Activated CD4-positive, alpha-beta T cell treated with anti-CD3 and anti-CD28 coated beads, Interleukin-2, Interleukin-6, amounts not matched to agents 100 ng/mL and 50 ng/mL, durations not matched to agents 16 hours and 8 hours (primary cell): ENCODE measurements at regions not wholly inside any gene's neighbourhood (a gene's known extent, or its start where the extent isn't known, plus 50 kb on each side); places are given as distances from the start of the nearest gene placed in this dataset.
A peak's percentile ranks its signal among the peaks of the same experiment; 100 is the strongest.
"Not testable (repeated sequence)": the region's sequence is repeated elsewhere in the genome, so short reads cannot be mapped to it uniquely, and the experiment has no call there.

Experiments used
- DNase-seq: peaks from one replicate; pipeline ENCODE4 v3.0.0-alpha.2; 2020

DNA sequence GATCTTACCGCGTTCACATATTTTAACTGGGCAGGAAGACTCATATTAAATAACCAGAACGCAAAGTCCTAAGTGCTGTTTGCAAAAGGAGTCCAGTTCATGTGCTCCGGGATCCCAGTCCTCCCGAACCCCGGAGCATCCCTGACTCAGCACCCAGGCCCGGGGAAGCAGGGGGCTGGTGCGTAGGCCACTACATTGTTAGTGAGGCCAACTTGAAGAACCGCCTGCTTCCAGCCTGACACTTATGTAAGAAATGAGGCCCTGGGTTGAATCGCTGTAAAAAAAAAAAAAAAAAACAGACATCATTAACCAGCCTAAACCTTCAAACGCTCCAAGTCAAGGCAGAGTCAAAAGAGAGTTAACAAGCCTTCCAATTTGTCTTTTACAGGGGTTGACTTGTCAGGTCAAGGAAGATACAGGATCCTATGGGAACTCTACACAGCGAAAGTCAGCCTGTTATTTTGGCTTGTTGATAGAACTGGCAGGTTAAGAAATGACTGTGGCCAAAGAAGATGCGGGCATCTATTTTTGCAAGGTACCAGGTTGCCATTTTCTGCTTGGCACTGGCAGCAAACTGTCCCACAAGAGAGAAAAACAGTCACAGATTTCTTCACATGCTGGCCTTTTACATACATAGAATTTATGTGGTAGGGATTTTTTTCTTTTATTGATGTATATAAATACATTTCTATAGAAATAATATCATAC, 93.3 kb downstream of the ACTL7B start:
- DNase-seq, result no peak

- DNase-seq, result peak; percentile 42
Measured at GRCh38 chr9:108761655-108762347, 94.0 kb downstream of the ACTL7B start.

- DNase-seq, result no peak
Measured at GRCh38 chr9:108760841-108761240, 94.9 kb downstream of the ACTL7B start.

GRCh38 chr9:108759835-108760234, 96.0 kb downstream of the ACTL7B start:
- no peak for DNase-seq

DNA sequence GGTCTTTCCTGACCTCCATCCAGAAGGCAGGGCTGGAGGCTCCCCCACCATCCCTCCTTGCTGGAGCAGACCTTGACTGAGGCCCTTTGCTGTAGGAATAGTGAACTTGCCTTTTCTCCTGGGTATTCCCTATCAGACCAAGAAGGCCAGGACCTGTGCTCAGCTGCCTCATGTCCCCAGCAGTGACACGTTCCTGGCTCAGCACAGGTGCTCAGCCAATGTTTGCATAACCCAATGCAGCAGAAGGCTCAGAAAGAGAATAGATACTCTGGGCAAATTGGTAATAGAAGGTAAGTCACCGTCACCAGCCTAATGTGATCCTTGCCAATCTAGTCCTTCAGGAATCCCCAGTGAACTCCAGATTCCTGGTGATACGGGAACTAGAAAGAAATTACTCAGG, 96.4 kb downstream of the ACTL7B start:
- no peak for DNase-seq

DNA sequence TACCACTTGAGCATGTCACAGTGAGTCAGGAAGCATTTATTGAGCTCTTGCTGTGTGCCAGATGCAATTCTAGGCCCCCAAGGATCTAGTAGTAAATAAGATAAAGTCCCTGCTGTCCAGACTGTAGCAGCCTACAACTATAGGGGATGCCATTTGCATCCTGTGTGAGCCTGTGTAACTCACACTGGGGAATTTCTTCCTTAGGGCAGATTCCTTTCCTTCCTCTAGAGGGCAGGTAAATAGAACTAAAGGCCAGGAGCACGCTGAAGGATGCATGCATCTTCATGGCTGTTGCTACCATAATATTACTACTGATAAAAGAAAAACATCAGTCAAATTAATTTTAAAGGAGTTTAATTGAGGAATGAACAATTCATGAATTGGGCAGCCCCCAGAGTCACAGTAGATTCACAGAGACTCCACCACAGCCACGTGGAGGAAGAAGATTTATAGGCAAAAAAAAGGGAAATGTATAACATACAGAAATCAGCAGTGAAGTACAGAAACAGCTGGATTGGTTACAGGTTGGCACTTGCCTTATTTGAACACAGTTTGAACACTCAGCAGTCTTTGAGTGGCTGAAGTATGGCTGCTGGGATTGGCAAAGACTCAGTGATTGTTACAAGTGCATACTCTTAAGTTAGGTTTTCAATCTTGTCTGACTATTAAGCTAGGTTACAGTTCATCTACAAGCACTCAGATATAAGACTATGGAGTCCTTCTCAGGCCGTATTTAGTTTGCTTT, 98.9 kb downstream of the ACTL7B start:
- DNase-seq, result no peak

DNA sequence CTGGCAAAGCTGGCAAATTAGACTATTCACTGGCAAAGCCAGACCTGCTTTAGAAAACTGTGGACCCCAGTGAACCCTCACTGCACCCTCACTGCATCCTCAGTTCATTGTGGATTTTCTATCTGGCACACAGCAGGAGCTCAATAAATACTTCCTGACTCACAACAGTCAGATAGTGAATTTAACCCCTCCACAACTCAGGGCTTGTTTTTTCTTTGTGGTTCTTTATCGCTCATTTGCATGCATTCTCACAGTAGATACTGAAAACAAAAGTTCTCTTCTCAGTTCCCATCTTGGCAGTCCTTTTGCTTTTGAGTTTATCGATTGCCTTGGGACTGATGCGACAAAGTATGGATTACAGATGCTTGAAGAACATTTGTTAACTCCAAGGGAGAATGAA, 99.8 kb downstream of the ACTL7B start:
- no peak for DNase-seq

DNA sequence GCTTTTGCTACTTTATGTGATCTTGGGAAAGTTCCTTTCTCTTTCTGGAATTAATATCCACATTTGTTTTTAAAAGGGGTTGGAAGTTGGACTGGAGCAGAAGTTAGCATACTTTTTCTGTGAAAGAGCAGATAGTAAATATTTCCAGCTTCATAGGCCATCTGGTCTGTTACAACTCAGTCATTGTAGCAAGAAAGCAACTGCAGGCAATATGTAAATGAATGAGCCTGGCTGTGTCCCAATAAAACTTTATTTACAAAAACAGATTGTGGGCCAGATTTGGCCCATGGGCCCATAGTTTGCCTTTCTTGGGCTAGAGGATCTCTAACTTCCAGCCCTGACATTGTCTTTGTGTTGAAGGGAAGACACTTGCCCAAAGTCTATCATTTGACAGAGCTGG, 104.4 kb downstream of the ACTL7B start:
- no peak for DNase-seq

- DNase-seq, result no peak
Measured at GRCh38 chr9:108750661-108751215, 105.0 kb downstream of the ACTL7B start.

GRCh38 chr9:108748776-108749175, 107.0 kb downstream of the ACTL7B start:
- DNase-seq, result no peak

GRCh38 chr9:108746864-108747263, 108.9 kb downstream of the ACTL7B start:
- DNase-seq, result no peak

DNA sequence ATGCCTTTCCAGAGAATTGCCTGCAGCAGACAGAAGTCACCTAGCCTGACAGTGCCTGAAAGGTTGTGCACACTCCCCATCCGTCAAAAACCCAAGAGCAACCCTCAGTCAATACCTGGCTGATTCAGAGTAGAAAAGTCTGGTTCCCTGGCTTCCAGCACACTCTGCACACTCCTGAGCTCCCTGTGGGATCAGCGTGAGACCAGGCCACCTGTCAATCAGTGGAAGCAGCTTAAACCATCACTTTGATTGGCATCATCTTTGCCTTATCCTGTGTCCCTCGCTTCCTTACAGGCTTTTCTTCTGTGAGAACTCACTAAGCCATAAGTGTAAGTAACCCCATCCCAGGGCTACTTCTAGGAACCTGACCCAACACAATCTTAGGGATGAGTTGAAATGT, 109.8 kb downstream of the ACTL7B start:
- no peak for DNase-seq

- DNase-seq, result no peak
Measured at GRCh38 chr9:108744641-108745040, 111.1 kb downstream of the ACTL7B start.

DNA sequence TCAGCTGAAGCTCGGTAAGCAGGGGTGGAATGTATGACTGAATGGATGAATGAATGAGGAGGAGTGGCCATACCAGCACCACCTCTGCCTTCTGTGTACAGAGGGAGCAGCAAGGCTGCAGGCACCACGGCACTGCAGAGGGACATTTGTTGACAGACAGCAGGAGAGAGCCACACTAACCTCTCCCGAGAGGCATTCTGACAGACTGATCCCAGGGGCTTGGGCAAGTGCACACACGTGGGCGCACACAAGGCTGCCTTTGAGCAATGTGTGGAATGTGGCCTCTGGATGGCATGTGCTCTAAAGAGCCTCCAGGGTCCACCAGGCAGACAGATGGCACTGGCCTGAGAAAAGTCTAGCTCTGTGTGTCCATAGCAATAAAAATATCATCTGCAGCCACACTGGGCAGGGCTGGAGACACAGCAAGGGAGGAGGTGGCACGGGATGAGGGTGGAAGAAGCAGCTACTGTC, 111.8 kb downstream of the ACTL7B start:
- no peak for DNase-seq

DNA sequence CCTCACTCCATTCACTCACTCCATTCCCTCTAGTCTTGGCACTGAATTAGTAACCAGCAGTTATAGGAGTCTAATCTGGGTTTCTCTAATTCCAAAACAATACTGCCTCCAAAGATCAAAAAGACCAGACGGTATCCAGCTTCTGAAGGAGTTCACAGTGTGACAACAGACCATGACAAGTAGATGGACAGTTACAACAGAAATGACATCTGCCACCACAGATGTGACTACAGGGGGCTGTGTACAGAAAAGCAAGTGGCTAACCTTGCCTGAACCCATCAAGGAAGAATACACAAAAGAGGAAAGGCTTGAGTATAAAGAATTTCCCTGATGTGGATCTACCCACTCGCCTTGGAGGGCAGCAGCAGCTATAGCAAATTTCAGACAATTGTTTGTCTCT, 112.4 kb downstream of the ACTL7B start:
- DNase-seq, result no peak

- no peak for DNase-seq
Measured at GRCh38 chr9:108742191-108742590, 113.6 kb downstream of the ACTL7B start.

DNA sequence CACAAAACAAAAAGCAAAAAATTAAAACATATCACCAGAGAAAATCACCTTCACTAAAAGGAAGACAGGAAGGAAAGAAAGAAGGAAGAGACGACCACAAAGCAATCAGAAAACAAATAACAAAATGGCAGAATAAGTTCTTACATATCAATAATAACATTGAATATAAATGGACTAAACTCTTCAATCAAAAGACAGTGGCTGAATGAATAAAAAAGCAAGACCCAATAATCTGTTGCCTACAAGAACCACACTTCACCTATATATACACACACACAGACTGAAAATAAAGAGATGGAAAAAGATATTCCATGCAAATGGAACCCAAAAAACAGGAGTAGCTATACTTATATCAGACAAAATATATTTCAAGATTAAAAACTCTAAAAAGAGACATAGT, 124.5 kb downstream of the ACTL7B start:
- not testable (repeated sequence) for DNase-seq

GRCh38 chr9:108727580-108728111, 128.1 kb downstream of the ACTL7B start:
- no peak for DNase-seq

- DNase-seq, result no peak
Measured at GRCh38 chr9:108724652-108725051, 131.1 kb downstream of the ACTL7B start.

- DNase-seq, result no peak
Measured at GRCh38 chr9:108724122-108724521, 131.7 kb downstream of the ACTL7B start.

- DNase-seq, result no peak
Measured at GRCh38 chr9:108722396-108722795, 133.4 kb downstream of the ACTL7B start.

GRCh38 chr9:108720191-108720642, 135.6 kb downstream of the ACTL7B start:
- no peak for DNase-seq

- no peak for DNase-seq
Measured at GRCh38 chr9:108710424-108710823, 145.4 kb downstream of the ACTL7B start.
